Right lobe of liver (tissue), 4 donors: ENCODE measurements at regions not wholly inside any gene's neighbourhood (a gene's known extent, or its start where the extent isn't known, plus 50 kb on each side); places are given as distances from the start of the nearest gene placed in this dataset.

ENCODE experiments used
- CTCF ChIP-seq, 4 donors: fragments of 200-600 bp in 3 of 4; fragments of 450-650 bp in 1 of 4; IDR thresholded peaks; one replicate each; pipeline versions ENCODE4 v1.5.1 to v1.8.0; 2016 to 2022; ENCODE audit warnings: antibody characterized with exemption in 4 of 4, mild to moderate bottlenecking in 2 of 4
- POLR2A ChIP-seq: fragments of 450-650 bp; IDR thresholded peaks from one replicate; pipeline ENCODE4 v1.6.1; 2017; ENCODE audit warnings: antibody characterized with exemption, mild to moderate bottlenecking
- donor health status: DM: no; HTN: no; CAD: no.
- donor health status: DM: no; HTN: no; CAD: no.
- donor health status: DM: no; HTN: yes; CAD: no.

DNA sequence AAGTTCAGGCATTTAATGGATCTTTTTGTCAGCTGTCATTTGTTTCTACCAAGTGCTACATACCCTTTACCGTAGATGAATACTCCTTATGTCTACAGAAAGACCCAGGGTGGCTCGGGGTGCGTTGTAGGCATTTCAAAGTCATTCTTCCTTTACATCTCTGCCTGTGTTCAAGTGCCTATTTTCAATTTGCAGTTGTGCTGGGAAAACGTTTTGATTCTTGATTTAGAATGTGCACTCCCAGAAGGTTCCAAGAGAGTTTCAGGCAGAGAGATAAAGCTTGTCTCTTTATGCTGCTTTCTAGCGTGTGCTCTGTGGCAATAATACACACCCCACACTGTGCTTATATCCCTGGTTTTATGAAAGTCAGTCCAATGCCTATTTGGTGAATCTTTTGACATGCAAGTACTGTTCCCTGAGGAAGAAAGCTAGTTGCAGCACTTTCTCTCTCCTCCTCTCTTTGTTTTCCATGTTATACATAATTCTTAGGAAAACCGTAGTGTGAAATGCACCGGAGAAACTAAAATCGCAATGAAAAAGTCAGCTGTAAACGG lies 828.1 kb upstream of the ZNF608 start:
- TF ChIP-seq CTCF (IDR thresholded peaks at IDR 0.05) (no peak), POLR2A (no peak)
